HEK293 (cell line): ENCODE measurements at regions not wholly inside any gene's neighbourhood (a gene's known extent, or its start where the extent isn't known, plus 50 kb on each side); places are given as distances from the start of the nearest gene placed in this dataset.

Source experiments
- CTCF ChIA-PET: fragments of 350-600 bp; formaldehyde crosslinking; extraction: SDS; loops from one replicate; lab custom pipeline; 2021; ENCODE audit warnings: antibody characterized with exemption; lab: Yijun Ruan, JAX
- POLR2A ChIA-PET: fragments of 300-600 bp; formaldehyde crosslinking; extraction: SDS; loops from one replicate; lab custom pipeline; 2020; ENCODE audit warnings: antibody characterized with exemption, inconsistent platforms; lab: Yijun Ruan, JAX
- H3K27ac ChIP-seq: fragments of 200-500 bp; sonication (Bioruptor generic); 2 replicates; pipeline ENCODE4 v1.5.1; 2014; ENCODE audit warnings: low read depth, low read length, control low read depth, inconsistent platforms; ENCODE audit errors: extremely low read depth
- H3K36me3 ChIP-seq, 2 experiments: fragments of 200-500 bp in 1 of 2; sonication (Bioruptor generic) in 1 of 2; 1 replicate in 1 of 2; 2 replicates in 1 of 2; pipeline ENCODE4 v1.5.1; 2014 to 2017; ENCODE audit warnings: inconsistent platforms in 2 of 2, low read length in 2 of 2; ENCODE audit not compliant: control insufficient read depth in 2 of 2, insufficient read depth in 1 of 2
- H3K4me1 ChIP-seq: fragments of 200-500 bp; sonication (Bioruptor generic); 2 replicates; pipeline ENCODE4 v1.5.1; 2014; ENCODE audit warnings: mild to moderate bottlenecking, low read length, inconsistent platforms; ENCODE audit not compliant: control insufficient read depth, insufficient read depth
- H3K4me3 ChIP-seq: 2 replicates; pipeline ENCODE4 v1.5.1; 2011; ENCODE audit warnings: low read depth, mild to moderate bottlenecking, control low read depth, low read length, moderate library complexity
- H3K9me3 ChIP-seq: fragments of 200-500 bp; sonication (Bioruptor generic); 2 replicates; pipeline ENCODE4 v1.5.1; 2014; ENCODE audit warnings: low read depth, low read length, inconsistent platforms; ENCODE audit not compliant: control insufficient read depth, insufficient read depth
- INSM2 ChIP-seq: fragments of 450-650 bp; formaldehyde crosslinking; IDR thresholded peaks from 2 replicates; pipeline ENCODE4 v1.5.1; 2016; ENCODE audit warnings: missing biosample characterization, missing genetic modification characterization
- KLF9 ChIP-seq: fragments of 450-650 bp; formaldehyde crosslinking; IDR thresholded peaks from 2 replicates; pipeline ENCODE4 v1.5.1; 2016; ENCODE audit warnings: missing biosample characterization, missing genetic modification characterization, low read depth
- REPIN1 ChIP-seq: fragments of 450-650 bp; formaldehyde crosslinking; IDR thresholded peaks from 2 replicates; pipeline ENCODE4 v1.5.1; 2017; ENCODE audit warnings: missing biosample characterization, missing genetic modification characterization, low read depth
- TCF7L2 ChIP-seq: IDR thresholded peaks from 2 replicates; pipeline ENCODE4 v1.6.1; 2011; ENCODE audit warnings: low read depth, mild to moderate bottlenecking, inconsistent platforms, low read length, moderate library complexity, borderline replicate concordance
- ZFHX2 ChIP-seq: fragments of 450-650 bp; formaldehyde crosslinking; conservative IDR thresholded peaks from 2 replicates; pipeline ENCODE4 v1.5.1; 2016; ENCODE audit warnings: missing biosample characterization, missing genetic modification characterization
- ZNF19 ChIP-seq: fragments of 450-650 bp; formaldehyde crosslinking; IDR thresholded peaks from 2 replicates; pipeline ENCODE4; 2016; ENCODE audit warnings: missing biosample characterization, missing genetic modification characterization, low read depth
- ZNF202 ChIP-seq: fragments of 450-650 bp; formaldehyde crosslinking; IDR thresholded peaks from 2 replicates; pipeline ENCODE4 v1.5.1; 2016; ENCODE audit warnings: missing biosample characterization, missing genetic modification characterization, borderline replicate concordance
- ZNF221 ChIP-seq: fragments of 450-650 bp; formaldehyde crosslinking; IDR thresholded peaks from 2 replicates; pipeline ENCODE4 v1.5.1; 2017; ENCODE audit warnings: missing biosample characterization, missing genetic modification characterization, borderline replicate concordance
- ZNF24 ChIP-seq: fragments of 450-650 bp; formaldehyde crosslinking; IDR thresholded peaks from 2 replicates; pipeline ENCODE4 v1.5.1; 2016; ENCODE audit warnings: missing biosample characterization, missing genetic modification characterization
- ZNF366 ChIP-seq: fragments of 450-650 bp; formaldehyde crosslinking; conservative IDR thresholded peaks from 2 replicates; pipeline ENCODE4 v1.5.1; 2016; ENCODE audit warnings: missing biosample characterization, missing genetic modification characterization
- ZNF426 ChIP-seq: fragments of 450-650 bp; formaldehyde crosslinking; IDR thresholded peaks from 2 replicates; pipeline ENCODE4 v1.5.1; 2017; ENCODE audit warnings: missing biosample characterization, missing genetic modification characterization, mild to moderate bottlenecking, inconsistent platforms, moderate library complexity
- ZNF48 ChIP-seq: fragments of 450-650 bp; formaldehyde crosslinking; IDR thresholded peaks from 2 replicates; pipeline ENCODE4 v1.5.1; 2016; ENCODE audit warnings: missing biosample characterization, missing genetic modification characterization
- ZNF510 ChIP-seq: fragments of 450-650 bp; formaldehyde crosslinking; IDR thresholded peaks from 2 replicates; pipeline ENCODE4 v1.5.1; 2018; ENCODE audit warnings: mild to moderate bottlenecking, missing genetic modification characterization, missing biosample characterization; ENCODE audit not compliant: insufficient replicate concordance
- ZNF518A ChIP-seq: fragments of 450-650 bp; formaldehyde crosslinking; conservative IDR thresholded peaks from 2 replicates; pipeline ENCODE4 v1.5.1; 2016; ENCODE audit warnings: low read depth, missing biosample characterization, missing genetic modification characterization
- ZNF571 ChIP-seq: fragments of 450-650 bp; formaldehyde crosslinking; IDR thresholded peaks from 2 replicates; pipeline ENCODE4 v1.5.0; 2017; ENCODE audit warnings: missing biosample characterization, missing genetic modification characterization
- ZNF580 ChIP-seq: fragments of 450-650 bp; formaldehyde crosslinking; IDR thresholded peaks from 2 replicates; pipeline ENCODE4 v1.5.1; 2016; ENCODE audit warnings: missing biosample characterization, missing genetic modification characterization
- ZNF600 ChIP-seq: fragments of 450-650 bp; formaldehyde crosslinking; IDR thresholded peaks from 2 replicates; pipeline ENCODE4 v1.5.1; 2016; ENCODE audit warnings: missing biosample characterization, missing genetic modification characterization
- ZNF621 ChIP-seq: fragments of 450-650 bp; formaldehyde crosslinking; IDR thresholded peaks from 2 replicates; pipeline ENCODE4 v1.5.1; 2017; ENCODE audit warnings: missing biosample characterization, missing genetic modification characterization
- ZNF624 ChIP-seq: fragments of 450-650 bp; formaldehyde crosslinking; IDR thresholded peaks from 2 replicates; pipeline ENCODE4 v1.5.1; 2017; ENCODE audit warnings: missing biosample characterization, missing genetic modification characterization
- ZNF658 ChIP-seq: fragments of 450-650 bp; formaldehyde crosslinking; IDR thresholded peaks from 2 replicates; pipeline ENCODE4; 2016; ENCODE audit warnings: missing biosample characterization, missing genetic modification characterization
- ZSCAN5A ChIP-seq: fragments of 450-650 bp; formaldehyde crosslinking; IDR thresholded peaks from 2 replicates; pipeline ENCODE4 v1.5.1; 2016; ENCODE audit warnings: missing biosample characterization, missing genetic modification characterization

- CTCF ChIA-PET = no interaction called here
- Histone ChIP-seq H3K9me3 (no peaks in the 10 kb centered on the region), H3K27ac (no peak overlapping the region), H3K4me1 (no peaks in the 10 kb centered on the region), H3K4me3 (no peak overlapping the region), H3K36me3 (no peaks in the 10 kb centered on the region)
- POLR2A ChIA-PET = no interaction called here
- no peak for TF ChIP-seq ZNF658 (tag by site-specific recombination)
- TF ChIP-seq INSM2 (tag by site-specific recombination) = no peak
- no peak for TF ChIP-seq ZNF48 (tag by site-specific recombination)
- TF ChIP-seq ZNF510 (tag by site-specific recombination) = no peak
- TF ChIP-seq ZSCAN5A (tag by site-specific recombination) = no peak
- TF ChIP-seq ZNF600 = no peak
- no peak for TF ChIP-seq ZNF518A (tag by site-specific recombination)
- TF ChIP-seq ZNF24 (tag by site-specific recombination) = no peak
- no peak for TF ChIP-seq KLF9 (tag by site-specific recombination)
- no peak for TF ChIP-seq ZNF571 (tag by site-specific recombination)
Measured at GRCh38 chr16:64122177-64122576, 999.7 kb downstream of the CDH11 start.

- no peak overlapping the region for H3K4me3 ChIP-seq
- H3K36me3 ChIP-seq = no peaks in the 10 kb centered on the region
- ChIA-PET POLR2A (no interaction called here), CTCF (no interaction called here)
- no peak overlapping the region for H3K27ac ChIP-seq
- no peaks in the 10 kb centered on the region for H3K4me1 ChIP-seq
- no peaks in the 10 kb centered on the region for H3K9me3 ChIP-seq
- no peak for TF ChIP-seq ZNF621 (tag by site-specific recombination)
- TF ChIP-seq TCF7L2 = no peak
- TF ChIP-seq ZNF366 (tag by site-specific recombination) = no peak
- no peak for TF ChIP-seq ZNF580 (tag by site-specific recombination)
- TF ChIP-seq ZFHX2 (tag by site-specific recombination) = no peak
- TF ChIP-seq ZNF221 (tag by site-specific recombination) = no peak
- TF ChIP-seq ZNF426 (tag by site-specific recombination) = no peak
- TF ChIP-seq ZNF202 = no peak
- no peak for TF ChIP-seq ZNF624 (tag by site-specific recombination)
- no peak for TF ChIP-seq ZNF19 (tag by site-specific recombination)
- no peak for TF ChIP-seq REPIN1
- TF ChIP-seq ZNF518A (tag by site-specific recombination) = no peak
Measured at GRCh38 chr16:64121473-64121872, 1000.4 kb downstream of the CDH11 start.
